Glutamatergic neuron (in vitro differentiated cells): ENCODE measurements at regions not wholly inside any gene's neighbourhood (a gene's known extent, or its start where the extent isn't known, plus 50 kb on each side); places are given as distances from the start of the nearest gene placed in this dataset.

Experiments
- DNase-seq: peaks from one replicate; pipeline ENCODE4 v3.0.0; 2022
- H3K27ac Mint-ChIP-seq: one replicate; pipeline ENCODE4 v1.8.0; 2020; ENCODE audit warnings: mild to moderate bottlenecking, mixed read lengths, inconsistent platforms; ENCODE audit not compliant: unreplicated experiment
- H3K27me3 Mint-ChIP-seq: one replicate; pipeline ENCODE4 v1.8.0; 2020; ENCODE audit warnings: mild to moderate bottlenecking, moderate library complexity, mixed read lengths, inconsistent platforms; ENCODE audit not compliant: unreplicated experiment
- H3K36me3 Mint-ChIP-seq: one replicate; pipeline ENCODE4 v1.8.0; 2020; ENCODE audit warnings: mild to moderate bottlenecking, mixed read lengths, inconsistent platforms; ENCODE audit not compliant: unreplicated experiment
- H3K4me1 Mint-ChIP-seq: one replicate; pipeline ENCODE4 v1.8.0; 2020; ENCODE audit warnings: mild to moderate bottlenecking, low read depth, mixed read lengths, inconsistent platforms; ENCODE audit not compliant: unreplicated experiment
- H3K4me3 Mint-ChIP-seq: one replicate; pipeline ENCODE4 v1.8.0; 2020; ENCODE audit warnings: mild to moderate bottlenecking, mixed read lengths, inconsistent platforms; ENCODE audit not compliant: unreplicated experiment
- H3K9me3 Mint-ChIP-seq: one replicate; pipeline ENCODE4 v1.8.0; 2020; ENCODE audit warnings: mild to moderate bottlenecking, moderate library complexity, mixed read lengths, inconsistent platforms; ENCODE audit not compliant: unreplicated experiment
- TF ChIP-seq, protein P1 (sequence below): fragments of 200-600 bp; sonication (generic); IDR thresholded peaks from one replicate; pipeline ENCODE4 v1.5.0; 2021; ENCODE audit not compliant: partially characterized antibody, unreplicated experiment

DNA sequence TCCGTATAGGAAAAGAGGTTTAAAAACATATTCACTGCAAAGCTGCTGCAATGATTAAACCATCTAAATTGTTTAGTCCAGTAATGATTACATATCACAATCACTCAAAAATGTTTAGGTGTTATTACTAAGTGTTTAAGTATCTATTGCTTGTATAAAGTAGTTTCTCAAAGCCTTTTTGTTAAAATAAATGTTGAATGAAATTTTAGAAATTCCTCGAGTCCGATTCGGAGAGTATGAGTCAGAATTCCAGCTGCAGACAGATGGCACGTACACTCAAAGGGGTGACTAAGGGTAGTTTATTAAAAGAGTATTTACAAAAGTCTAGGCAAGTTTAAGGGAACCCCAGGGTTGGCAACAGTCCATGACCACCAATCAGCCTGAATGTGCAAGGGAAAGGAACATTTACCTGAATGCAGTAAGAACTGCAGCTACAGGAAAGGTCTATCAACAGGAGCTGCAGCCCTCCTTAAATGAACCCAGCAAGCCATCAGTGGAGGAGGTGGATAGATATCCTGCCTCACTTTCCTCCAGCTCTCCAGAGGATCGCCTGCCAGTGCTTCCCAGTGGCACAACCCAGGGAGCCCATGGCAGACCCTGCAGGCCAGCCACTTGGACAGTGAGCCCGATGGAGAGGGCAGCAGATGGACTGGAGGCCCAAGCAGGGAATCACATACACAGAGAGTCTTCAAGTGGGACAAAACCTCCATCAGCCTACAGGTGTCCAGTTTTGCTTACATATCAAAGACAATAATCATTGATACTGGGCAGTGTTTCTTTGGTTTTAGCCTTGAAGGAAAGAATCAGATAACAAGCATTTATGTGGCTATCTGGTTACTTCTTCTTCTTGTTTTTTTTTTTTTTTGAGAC is 92.1 kb upstream of the SLC44A3 start:
- H3K27ac Mint-ChIP-seq, result no peak overlapping the region
- peaks cover 3% of the 10 kb centered on the region for H3K9me3 Mint-ChIP-seq
- H3K4me1 Mint-ChIP-seq, result no peaks in the 10 kb centered on the region
- TF ChIP-seq, protein P1, sequence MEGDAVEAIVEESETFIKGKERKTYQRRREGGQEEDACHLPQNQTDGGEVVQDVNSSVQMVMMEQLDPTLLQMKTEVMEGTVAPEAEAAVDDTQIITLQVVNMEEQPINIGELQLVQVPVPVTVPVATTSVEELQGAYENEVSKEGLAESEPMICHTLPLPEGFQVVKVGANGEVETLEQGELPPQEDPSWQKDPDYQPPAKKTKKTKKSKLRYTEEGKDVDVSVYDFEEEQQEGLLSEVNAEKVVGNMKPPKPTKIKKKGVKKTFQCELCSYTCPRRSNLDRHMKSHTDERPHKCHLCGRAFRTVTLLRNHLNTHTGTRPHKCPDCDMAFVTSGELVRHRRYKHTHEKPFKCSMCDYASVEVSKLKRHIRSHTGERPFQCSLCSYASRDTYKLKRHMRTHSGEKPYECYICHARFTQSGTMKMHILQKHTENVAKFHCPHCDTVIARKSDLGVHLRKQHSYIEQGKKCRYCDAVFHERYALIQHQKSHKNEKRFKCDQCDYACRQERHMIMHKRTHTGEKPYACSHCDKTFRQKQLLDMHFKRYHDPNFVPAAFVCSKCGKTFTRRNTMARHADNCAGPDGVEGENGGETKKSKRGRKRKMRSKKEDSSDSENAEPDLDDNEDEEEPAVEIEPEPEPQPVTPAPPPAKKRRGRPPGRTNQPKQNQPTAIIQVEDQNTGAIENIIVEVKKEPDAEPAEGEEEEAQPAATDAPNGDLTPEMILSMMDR, result no peak
- peaks cover 12% of the 10 kb centered on the region for H3K36me3 Mint-ChIP-seq
- no peak overlapping the region for H3K4me3 Mint-ChIP-seq
- H3K27me3 Mint-ChIP-seq, result no peaks in the 10 kb centered on the region
- DNase-seq, result no peak

- no peak overlapping the region for H3K4me3 Mint-ChIP-seq
- no peak for DNase-seq
- no peak overlapping the region for H3K27ac Mint-ChIP-seq
- peaks cover 3% of the 10 kb centered on the region for H3K9me3 Mint-ChIP-seq
- TF ChIP-seq, protein P1, result no peak
- H3K36me3 Mint-ChIP-seq, result peaks cover 12% of the 10 kb centered on the region
- H3K27me3 Mint-ChIP-seq, result no peaks in the 10 kb centered on the region
- no peaks in the 10 kb centered on the region for H3K4me1 Mint-ChIP-seq
These were observed 93.0 kb upstream of the SLC44A3 start for GRCh38 chr1:94726981-94727685.

DNA sequence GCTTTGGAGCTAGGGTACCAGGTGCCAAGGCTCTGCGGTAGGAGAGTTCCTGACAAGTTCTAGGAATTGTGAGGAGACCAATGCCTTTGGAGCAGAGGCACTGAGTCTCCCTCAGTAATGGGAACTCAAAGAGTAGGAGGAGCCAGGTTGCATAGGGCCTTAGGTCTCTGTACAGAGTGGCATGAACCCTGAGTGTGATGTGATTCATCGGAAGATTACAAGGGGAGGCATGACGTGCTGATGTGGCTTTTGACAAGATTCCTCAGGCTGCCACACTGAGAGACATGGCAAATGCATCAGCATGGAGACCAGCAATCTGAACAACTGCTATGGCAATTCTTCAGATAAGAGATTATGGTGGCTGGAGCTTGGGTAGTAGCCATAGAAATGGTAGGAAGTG is 94.6 kb upstream of the SLC44A3 start:
- peaks cover 3% of the 10 kb centered on the region for H3K9me3 Mint-ChIP-seq
- peaks cover 12% of the 10 kb centered on the region for H3K36me3 Mint-ChIP-seq
- TF ChIP-seq, protein P1, result no peak
- H3K4me1 Mint-ChIP-seq, result no peaks in the 10 kb centered on the region
- H3K27ac Mint-ChIP-seq, result no peak overlapping the region
- no peak for DNase-seq
- H3K27me3 Mint-ChIP-seq, result no peaks in the 10 kb centered on the region
- H3K4me3 Mint-ChIP-seq, result no peak overlapping the region

DNA sequence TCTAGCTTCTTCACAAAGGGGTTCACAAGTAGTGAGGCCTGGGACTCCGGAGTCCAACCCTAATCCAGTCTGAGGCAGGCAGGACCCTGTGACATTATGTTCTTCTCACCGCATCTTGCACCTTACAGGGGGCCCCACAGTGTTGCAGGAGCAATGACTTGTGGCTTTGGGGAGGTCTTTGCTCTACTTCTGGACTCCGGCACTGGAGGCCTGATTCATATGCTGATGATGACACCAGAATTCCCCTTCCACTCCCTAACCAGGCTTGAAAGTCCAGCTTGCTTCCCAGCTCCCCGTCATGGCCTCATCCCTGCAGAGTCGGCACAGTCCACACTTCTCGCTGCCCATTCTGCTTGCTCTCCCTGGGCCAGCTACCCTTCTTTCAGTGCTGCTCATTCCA is 96.3 kb upstream of the SLC44A3 start:
- Mint-ChIP-seq H3K4me1 (no peaks in the 10 kb centered on the region), H3K4me3 (no peak overlapping the region), H3K9me3 (peaks cover 1% of the 10 kb centered on the region), H3K36me3 (peaks cover 8% of the 10 kb centered on the region), H3K27ac (no peak overlapping the region), H3K27me3 (no peaks in the 10 kb centered on the region)
- TF ChIP-seq, protein P1, result no peak
- DNase-seq, result no peak

GRCh38 chr1:94723463-94723862 is 96.7 kb upstream of the SLC44A3 start:
- Mint-ChIP-seq H3K4me1 (no peaks in the 10 kb centered on the region), H3K4me3 (no peak overlapping the region), H3K36me3 (peaks cover 8% of the 10 kb centered on the region), H3K27ac (no peak overlapping the region), H3K9me3 (peaks cover 1% of the 10 kb centered on the region), H3K27me3 (no peaks in the 10 kb centered on the region)
- DNase-seq, result no peak
- TF ChIP-seq, protein P1, result no peak
